ENCODE measurements at regions not wholly inside any gene's neighbourhood (a gene's known extent, or its start where the extent isn't known, plus 50 kb on each side); places are given as distances from the start of the nearest gene placed in this dataset.

DNA sequence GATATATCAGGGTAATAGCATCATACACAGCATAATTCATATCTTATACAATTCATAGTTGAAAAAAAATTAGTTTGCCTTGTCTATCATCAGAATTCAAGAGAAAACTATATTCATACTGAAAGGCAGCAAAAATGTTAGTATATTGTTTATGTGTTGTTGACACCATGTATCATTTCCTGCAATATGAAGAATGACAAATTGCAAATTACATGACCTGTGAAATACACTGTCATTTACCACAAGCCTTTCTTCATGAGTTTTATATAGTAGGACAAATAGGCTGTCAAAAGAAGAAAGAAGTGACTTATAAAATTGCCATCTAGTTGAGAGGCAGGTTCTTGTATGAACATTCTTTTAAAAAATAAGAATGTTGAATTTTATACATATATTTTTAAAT, 1136.3 kb upstream of the CDH9 start:
- no peak for DNase-seq
- no peaks in the 10 kb centered on the region for H3K36me3 ChIP-seq
- H3K4me3 ChIP-seq: no peak overlapping the region
- TF ChIP-seq CTCF (IDR thresholded peaks at IDR 0.05; ENCODE audit: borderline replicate concordance): no peak
- H3K4me1 ChIP-seq: no peaks in the 10 kb centered on the region
- intact Hi-C loops (cut with micrococcal nuclease): no loop called here
- peaks cover 37% of the 10 kb centered on the region for H3K9me3 ChIP-seq (replicated peaks)
- no peak overlapping the region for H3K27ac ChIP-seq (replicated peaks)
- H3K27me3 ChIP-seq (ENCODE audit: low read depth): no peaks in the 10 kb centered on the region

- DNase-seq: no peak
- Histone ChIP-seq H3K9me3 (replicated peaks) (peaks cover 12% of the 10 kb centered on the region), H3K27me3 (ENCODE audit: low read depth) (no peaks in the 10 kb centered on the region), H3K4me1 (no peaks in the 10 kb centered on the region), H3K4me3 (no peak overlapping the region), H3K27ac (replicated peaks) (no peak overlapping the region), H3K36me3 (no peaks in the 10 kb centered on the region)
- TF ChIP-seq CTCF (IDR thresholded peaks at IDR 0.05; ENCODE audit: borderline replicate concordance): no peak
- intact Hi-C loops (cut with micrococcal nuclease): no loop called here
Measured at GRCh38 chr5:28165096-28165495, 1126.7 kb upstream of the CDH9 start.

DNA sequence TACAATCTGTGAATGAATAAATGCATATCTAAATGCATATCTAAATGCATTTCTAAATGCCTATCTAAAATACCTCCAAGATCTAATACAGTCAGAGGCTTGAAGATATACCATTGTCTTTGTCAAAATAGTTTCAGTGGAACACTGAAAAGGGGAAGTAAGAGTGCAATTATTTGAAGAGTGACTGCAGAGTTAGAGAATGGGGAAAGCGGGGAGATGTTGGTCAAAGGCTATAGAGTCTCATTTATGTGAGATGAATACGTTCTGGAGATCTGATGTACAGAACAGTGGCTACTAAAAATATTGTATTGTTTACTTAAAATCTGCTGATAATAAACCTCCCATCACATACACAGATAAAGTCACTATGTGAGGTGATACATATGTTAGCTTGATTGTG, 1126.2 kb upstream of the CDH9 start:
- DNase-seq: no peak
- Histone ChIP-seq H3K9me3 (replicated peaks) (peaks cover 8% of the 10 kb centered on the region), H3K4me3 (no peak overlapping the region), H3K36me3 (no peaks in the 10 kb centered on the region), H3K4me1 (no peaks in the 10 kb centered on the region), H3K27me3 (ENCODE audit: low read depth) (no peaks in the 10 kb centered on the region), H3K27ac (replicated peaks) (no peak overlapping the region)
- no peak for TF ChIP-seq CTCF (IDR thresholded peaks at IDR 0.05; ENCODE audit: borderline replicate concordance)
- intact Hi-C loops (cut with micrococcal nuclease): no loop called here

DNA sequence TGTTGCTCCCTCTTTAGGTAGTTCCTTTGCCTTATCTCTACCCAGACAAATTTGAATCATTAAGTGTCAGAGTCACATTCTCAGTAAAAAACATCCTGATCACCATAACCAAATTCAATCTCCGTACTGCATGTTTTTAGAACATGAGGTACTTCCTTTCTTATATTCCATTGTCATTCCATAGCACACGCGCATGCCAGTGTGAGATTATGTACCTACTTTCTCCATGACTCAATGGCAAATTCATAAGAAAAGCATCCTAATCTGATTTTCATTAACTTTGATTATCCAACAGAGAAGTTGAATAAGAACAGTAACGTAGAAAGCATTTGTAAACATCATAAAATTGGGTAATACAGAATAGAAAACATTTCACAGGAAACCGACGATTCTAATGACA, 1118.6 kb upstream of the CDH9 start:
- TF ChIP-seq CTCF (IDR thresholded peaks at IDR 0.05; ENCODE audit: borderline replicate concordance): no peak
- no peak overlapping the region for H3K27ac ChIP-seq (replicated peaks)
- no peak for DNase-seq
- H3K4me1 ChIP-seq: no peaks in the 10 kb centered on the region
- no peak overlapping the region for H3K4me3 ChIP-seq
- no peaks in the 10 kb centered on the region for H3K9me3 ChIP-seq (replicated peaks)
- intact Hi-C loops (cut with micrococcal nuclease): no loop called here
- no peaks in the 10 kb centered on the region for H3K36me3 ChIP-seq
- H3K27me3 ChIP-seq (ENCODE audit: low read depth): no peaks in the 10 kb centered on the region

DNA sequence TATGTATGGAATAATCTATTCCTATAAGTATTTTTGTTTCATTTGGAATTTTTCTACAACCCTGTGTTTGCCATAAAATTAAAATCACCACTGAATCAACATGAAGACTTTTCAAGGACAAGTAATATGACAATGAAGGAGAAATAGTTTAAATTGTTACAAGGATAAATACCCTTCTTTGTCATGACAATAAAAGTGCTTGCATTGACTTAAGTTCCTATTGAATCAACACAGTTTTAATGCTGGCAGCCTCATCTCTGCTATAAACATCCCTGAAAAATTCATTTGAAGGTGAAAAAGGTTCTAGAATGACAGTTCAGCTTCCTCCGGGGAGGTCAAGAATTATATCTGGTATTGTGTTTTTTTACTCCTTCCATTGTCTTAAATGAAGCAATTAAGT, 1105.1 kb upstream of the CDH9 start:
- H3K27ac ChIP-seq (replicated peaks): no peak overlapping the region
- H3K4me1 ChIP-seq: no peaks in the 10 kb centered on the region
- no peak overlapping the region for H3K4me3 ChIP-seq
- no peak for TF ChIP-seq CTCF (IDR thresholded peaks at IDR 0.05; ENCODE audit: borderline replicate concordance)
- H3K36me3 ChIP-seq: no peaks in the 10 kb centered on the region
- no peaks in the 10 kb centered on the region for H3K27me3 ChIP-seq (ENCODE audit: low read depth)
- intact Hi-C loops (cut with micrococcal nuclease): no loop called here
- H3K9me3 ChIP-seq (replicated peaks): peaks cover 5% of the 10 kb centered on the region
- DNase-seq: no peak

- H3K4me1 ChIP-seq: no peaks in the 10 kb centered on the region
- no peaks in the 10 kb centered on the region for H3K27me3 ChIP-seq (ENCODE audit: low read depth)
- TF ChIP-seq CTCF (IDR thresholded peaks at IDR 0.05; ENCODE audit: borderline replicate concordance): no peak
- intact Hi-C loops (cut with micrococcal nuclease): no loop called here
- H3K36me3 ChIP-seq: no peaks in the 10 kb centered on the region
- no peaks in the 10 kb centered on the region for H3K9me3 ChIP-seq (replicated peaks)
- no peak for DNase-seq
- H3K27ac ChIP-seq (replicated peaks): no peak overlapping the region
- H3K4me3 ChIP-seq: no peak overlapping the region
Measured at GRCh38 chr5:28132151-28132550, 1093.8 kb upstream of the CDH9 start.

Data from left ventricle myocardium inferior (tissue), 1 donor.